ENCODE measurements at regions not wholly inside any gene's neighbourhood (a gene's known extent, or its start where the extent isn't known, plus 50 kb on each side); places are given as distances from the start of the nearest gene placed in this dataset.

- TF ChIP-seq ATF3 (IDR thresholded peaks at IDR 0.05) = no peak
- TF ChIP-seq CTCF (IDR thresholded peaks at IDR 0.05; ENCODE audit: low read depth, low read length, missing input control) = no peak
Measured at GRCh38 chr18:1892191-1892590, 679.1 kb downstream of the METTL4 start.
